Activated CD8-positive, alpha-beta memory T cell treated with anti-CD3 and anti-CD28 coated beads for 48 hours (primary cell): ENCODE measurements at regions not wholly inside any gene's neighbourhood (a gene's known extent, or its start where the extent isn't known, plus 50 kb on each side); places are given as distances from the start of the nearest gene placed in this dataset.

Experiments used
- DNase-seq, 3 experiments: peaks; one replicate each; pipeline ENCODE4 v3.0.0-alpha.2; 2020; ENCODE audit warnings: low read depth in 2 of 3, low spot score in 2 of 3

DNA sequence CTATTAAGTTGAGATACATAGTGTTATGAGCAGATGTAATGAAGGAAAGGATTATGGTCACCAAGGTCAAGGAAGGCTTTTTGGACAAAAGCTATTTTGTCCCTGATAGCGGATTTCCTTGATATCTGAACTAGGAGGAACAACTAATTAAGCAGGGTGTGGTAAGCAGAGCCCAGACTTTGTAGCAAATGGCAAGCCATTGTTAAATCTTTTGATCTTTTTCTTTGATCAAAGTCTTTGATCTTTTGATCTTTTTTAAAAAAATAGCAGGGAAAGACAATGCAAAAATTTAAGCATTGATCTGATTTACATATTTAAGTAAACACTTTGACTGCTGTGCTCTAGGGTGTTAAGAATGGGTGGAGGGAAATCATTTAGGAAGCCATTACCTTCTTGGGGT lies 1242.0 kb downstream of the MAT2B start:
- no peak for DNase-seq

DNA sequence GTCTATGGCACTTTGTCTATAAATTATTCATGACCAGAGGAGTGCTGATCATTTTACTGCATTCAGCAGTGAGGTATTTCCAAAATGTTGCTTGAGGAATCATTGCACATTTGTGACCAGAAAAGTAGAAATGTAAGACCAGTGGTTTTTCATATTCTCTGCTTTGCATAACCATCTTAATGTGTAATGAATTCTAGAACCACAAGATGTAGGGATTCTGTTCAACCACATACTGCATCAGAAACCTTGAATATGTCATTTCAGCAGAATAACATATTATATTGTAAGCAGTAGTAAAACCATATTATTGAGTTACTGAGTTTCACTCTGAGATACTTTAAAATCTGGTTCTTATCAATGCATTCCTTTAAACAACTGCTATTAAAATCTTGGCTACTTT lies 1243.4 kb downstream of the MAT2B start:
- no peak for DNase-seq

DNA sequence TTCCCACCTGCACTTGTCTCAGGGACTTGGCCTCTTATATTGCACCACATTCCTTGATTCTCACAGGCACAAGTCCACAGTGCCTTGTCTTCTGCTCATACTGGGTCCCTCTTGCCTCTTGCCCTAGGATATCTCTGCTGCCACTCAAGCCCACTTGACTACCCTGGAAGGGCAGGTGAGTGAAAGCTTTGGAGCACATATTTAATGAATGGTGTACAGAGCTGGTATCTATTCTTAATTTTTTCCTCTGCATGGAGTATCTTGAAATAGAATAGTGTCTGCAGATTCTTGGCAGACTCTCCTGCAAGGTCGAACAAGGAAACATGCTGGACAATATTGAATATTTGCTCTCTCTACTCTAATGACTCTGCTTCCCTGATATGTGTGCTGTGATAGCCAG lies 1248.0 kb downstream of the MAT2B start:
- no peak for DNase-seq

DNA sequence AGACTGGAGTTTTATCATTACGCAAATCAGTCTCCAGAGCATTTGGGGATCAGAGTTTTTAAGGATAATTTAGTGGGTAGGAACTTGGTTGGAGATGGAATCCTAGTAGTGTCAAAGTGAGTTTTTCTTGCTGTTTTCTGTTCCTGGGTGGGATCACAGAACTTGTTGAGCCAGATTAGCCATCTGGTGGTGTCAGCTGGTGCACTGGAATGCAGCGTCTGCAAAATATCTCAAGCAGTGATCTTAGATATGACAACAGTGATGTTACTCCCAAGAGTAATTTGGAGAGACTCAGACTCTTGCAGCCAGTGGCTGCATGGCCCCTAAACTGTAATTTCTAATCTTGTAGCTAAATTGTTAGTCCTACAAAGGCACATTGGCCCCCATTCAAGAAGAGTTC lies 1257.8 kb downstream of the MAT2B start:
- no peak for DNase-seq

DNA sequence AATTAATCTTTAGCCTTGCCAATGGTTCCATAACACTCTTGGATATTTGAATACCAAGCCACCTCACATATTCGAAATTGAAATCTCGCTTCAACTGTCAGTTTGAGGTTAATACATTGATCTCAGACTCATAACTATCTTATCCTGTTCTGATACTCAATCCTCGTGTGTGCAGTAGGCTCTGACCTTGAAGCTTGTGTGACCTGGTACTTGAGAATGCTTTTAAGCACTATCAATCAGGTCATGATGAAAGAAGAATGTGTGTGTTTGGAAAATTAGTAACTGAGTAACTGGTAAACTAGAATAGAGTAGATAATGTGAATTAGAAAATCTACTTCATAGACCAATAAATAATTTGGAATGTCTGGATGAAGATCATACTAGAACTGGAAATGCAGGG lies 1266.7 kb downstream of the MAT2B start:
- no peak for DNase-seq

DNA sequence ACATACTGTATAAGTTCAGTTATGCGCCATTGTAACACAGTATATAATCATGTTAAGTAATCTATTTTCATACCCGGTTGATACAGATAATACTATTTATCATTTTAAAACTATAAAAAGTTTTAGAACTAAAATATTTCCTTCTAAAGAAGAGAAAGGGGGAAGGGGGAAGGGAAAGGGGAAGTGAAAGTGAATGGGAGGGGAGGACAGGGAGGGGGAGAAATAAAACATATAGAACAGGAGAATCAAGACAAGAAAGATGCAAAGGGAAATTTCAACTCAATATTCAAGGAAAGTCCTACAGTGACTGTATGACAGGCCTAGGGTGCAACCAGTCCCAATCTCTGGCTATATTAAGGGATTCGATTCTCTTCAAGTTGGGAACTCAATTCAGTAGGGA lies 1278.8 kb downstream of the MAT2B start:
- no peak for DNase-seq

DNA sequence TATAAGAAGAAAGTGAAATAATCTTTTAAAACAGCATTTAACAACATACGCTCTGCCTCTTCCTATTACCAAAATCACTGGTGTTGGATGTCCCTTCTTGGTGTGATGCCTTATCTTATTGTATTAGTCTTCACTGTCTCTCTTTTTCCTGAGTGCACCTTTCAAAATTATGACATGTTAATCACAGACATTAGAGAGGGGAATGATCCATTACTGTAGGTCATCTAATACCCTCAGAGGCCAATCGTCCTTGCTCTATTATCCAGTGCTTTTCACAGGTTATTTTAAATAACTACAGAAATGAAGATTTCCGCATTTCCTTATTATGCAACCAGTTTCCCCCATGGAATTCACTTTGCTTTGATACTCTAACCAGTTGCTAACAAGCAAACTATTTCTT lies 1292.7 kb downstream of the MAT2B start:
- no peak for DNase-seq

DNA sequence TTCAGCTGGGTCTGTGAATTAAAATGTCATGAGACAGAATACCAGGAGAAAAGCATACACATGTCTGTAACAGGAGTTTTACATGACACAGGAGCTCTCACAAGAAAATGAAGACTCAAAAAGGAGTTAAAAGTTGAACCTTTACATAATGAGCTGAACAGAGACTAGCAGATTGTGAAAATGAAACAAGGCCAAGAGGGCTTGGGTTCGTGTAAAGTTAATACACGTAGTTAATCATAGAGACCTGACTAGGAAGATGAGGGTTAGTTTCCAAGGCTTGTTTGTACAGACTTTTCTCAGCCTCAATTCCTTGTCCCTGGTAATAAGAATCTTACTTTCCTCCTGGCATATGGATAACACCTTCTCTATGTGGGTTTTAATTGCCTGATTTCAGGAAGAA lies 1294.0 kb downstream of the MAT2B start:
- no peak for DNase-seq

DNA sequence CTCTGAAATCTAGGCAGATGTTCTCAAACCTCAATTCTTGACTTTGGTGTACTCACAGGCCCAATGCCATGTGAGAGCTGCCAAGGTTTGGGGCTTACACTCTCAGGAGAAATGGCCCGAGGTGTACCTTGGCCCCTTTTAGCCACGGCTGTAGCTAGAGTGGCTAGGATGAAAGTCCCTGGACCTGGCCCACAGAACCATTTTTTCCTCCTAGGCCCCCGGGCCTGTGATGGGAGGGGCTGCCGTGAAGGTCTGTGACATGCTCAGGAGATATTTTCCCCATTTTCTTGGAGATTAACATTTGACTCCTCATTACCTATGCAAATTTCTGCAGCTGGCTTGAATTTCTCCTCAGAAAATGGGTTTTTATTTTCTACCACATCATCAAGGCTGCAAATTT lies 1296.5 kb downstream of the MAT2B start:
- DNase-seq: no peak

DNA sequence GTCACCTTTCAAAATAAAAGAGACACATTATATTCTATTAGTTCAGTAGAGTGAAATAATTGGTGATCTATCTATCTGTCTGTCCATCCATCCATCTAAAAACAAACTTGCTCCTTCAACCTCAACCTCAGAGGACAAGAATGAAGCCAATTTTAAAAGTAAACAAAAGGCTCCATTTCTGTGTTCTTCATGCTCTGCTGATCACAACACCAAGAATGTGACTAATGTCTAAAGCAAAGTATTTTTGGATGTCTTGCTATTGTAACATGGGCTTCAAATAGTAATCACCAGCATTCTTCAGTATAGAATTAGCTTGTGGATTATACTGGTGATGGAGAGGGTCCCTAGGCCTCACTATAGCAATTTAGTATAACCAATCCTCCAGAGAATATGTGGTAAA lies 1304.4 kb downstream of the MAT2B start:
- no peak for DNase-seq

DNA sequence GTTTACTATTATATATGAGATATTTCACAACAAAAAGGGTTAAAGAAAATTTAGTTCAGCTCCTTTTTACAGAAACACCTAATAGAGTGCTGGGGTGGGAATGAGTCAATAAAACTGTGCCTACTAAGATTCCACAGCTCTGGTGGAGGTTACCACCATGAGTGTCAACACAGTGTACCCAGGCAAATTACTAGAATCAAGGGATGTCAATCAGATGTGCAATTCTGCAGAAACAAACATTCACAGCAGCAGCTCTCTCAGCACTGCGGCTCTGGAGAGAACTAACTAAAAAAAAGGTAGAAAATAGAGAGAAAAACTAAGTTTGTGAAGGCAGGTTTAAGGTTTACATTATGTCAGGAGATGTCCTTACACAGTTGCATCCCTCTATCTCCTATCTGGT lies 1313.0 kb downstream of the MAT2B start:
- no peak for DNase-seq

DNA sequence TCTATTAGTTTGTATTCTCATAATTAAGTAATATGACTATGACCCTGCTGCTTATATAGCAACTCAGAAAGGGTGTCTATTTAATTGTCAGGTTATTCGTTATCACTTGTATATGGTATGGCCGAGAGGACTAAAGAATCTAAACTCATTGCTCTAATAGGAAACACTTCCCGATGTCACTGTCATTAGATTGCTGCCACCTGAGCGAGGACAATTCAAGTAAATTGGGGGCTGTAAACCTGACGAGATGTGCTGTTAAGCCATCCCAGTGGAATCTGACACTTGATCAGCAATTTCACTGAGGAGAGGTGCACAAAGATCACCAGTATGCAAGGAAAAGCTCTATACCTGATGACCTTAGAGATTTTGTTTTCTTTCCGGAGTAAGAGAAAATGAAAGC lies 1319.3 kb downstream of the MAT2B start:
- DNase-seq: no peak

DNA sequence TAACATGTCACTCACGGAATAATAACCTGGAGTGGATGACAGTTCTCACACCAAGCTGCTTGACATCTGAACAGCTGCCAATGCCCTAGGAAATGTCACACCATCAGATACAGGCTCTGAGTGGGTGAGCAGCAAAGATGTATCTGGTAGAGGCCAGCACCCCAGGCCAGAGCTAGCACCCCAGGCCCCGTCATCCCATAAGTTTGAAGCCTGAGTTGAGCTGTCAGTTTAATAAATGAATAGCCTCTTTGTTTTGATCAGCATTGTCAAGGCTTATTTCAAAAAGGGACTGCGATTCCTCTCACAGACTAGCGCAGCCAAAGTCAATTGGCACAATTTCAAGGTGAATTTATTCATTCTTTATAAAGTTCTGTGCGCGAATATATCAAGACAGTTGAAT lies 1327.1 kb downstream of the MAT2B start:
- DNase-seq: no peak

DNA sequence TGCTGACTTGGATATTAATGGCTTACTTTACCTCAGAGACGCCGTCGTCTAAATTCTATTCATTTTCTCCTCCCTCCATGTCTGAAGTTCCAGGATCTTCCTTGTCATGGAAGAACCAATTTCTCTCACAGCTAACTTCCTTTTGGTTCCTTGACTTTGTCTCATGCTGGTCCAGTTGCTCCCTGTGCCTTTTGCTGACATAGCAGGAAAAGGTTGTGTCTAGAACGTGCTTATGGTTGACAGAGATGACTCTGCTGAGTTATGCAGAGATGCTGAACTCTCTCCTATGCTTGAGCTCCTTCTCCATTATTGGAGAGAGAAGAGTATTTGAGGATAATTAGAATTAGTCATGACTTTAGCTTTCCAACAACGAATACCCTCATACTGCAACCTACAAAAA lies 1338.9 kb downstream of the MAT2B start:
- no peak for DNase-seq

DNA sequence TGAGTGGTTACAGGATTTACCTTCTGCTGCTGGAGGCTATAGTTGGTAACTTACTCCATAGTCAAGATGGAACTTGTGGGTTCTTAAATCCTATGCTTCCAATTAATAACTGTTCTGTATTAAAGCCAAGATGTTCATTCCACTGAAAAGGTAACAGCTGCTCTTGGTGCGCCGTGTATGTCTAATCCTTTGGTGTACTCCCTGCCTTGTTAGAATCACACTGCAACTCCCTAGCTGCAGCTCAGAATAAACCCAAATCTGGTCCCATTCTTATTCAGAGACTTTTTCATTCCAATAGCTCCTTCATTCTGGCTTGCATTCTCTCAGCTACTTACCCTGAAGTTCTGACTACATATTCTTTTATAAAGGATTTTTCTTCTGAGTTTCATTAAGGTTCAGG lies 1355.5 kb downstream of the MAT2B start:
- no peak for DNase-seq

DNA sequence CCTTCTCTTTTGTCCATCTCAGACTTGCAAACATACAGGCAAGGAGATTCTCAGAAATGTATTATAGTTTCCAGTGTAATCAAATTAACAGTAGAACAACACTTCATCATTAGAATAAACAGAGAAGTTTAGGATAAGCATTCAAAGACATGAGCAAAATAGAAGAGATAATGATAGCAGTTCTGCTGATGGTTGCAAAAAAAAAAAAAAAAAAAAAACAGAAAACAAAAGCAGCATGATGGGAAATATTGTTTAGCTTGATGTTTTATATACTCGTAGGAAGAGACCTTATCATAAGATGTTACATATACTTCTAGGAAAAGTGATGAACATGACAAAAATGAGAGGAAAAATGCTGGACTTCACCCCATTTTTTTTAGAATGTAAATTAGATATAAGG lies 1356.2 kb downstream of the MAT2B start:
- no peak for DNase-seq

DNA sequence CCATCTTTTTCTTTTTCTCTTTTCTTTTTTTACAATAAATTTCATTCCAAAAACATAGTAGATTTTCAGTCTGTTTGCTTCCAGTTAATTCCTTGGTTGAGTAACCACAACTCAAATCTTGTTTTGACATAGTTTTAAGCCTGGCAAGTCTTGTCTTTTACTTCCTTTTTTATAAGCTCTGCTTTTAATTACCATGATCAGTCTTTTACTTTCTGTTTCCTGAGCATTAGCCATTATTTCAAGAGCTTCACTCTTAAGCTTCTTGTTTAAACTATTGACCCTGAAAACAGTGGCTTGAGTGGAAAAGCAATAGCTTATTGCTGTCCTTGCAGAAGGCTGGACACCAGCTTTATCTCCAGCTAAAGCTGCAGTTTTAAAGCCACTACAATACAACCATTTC lies 1363.3 kb downstream of the MAT2B start:
- no peak for DNase-seq

DNA sequence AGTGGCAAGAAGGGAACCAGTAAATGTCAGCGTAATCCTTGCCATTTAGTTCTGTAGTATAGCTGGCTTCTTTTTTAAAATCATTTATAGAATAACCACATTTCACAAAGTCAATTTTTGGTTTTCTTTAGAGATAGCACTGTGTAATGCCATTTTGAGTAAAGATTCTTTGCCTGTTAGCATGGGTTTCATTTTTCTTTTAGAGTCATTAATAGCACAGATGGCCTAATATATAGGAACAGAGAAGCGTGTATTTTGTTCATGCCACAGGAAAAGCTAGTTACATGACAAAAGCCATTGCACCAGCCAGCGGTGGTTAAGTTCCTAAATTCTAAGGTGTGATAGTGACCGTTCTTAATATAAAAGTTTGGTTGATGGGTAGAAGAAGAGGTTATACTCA lies 1363.9 kb downstream of the MAT2B start:
- DNase-seq: no peak

DNA sequence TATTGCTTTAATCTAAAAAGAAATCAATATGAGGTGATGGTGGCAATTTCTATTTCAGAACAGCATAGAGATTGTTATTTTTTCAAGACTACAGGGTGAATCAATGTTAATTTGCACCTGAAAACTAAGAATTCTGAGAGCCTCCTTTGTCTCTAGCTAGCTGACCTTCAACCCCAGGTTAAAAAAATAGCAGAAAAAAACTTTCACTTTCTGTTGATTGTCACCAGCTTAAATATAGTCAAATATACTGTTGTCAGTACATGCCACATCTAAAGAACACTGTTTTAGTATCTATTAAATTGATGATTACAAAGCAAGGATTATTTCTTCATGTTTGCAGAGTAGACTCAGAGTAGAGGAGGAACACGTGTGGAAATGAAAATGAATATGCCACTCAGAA lies 1371.4 kb downstream of the MAT2B start:
- DNase-seq: no peak

DNA sequence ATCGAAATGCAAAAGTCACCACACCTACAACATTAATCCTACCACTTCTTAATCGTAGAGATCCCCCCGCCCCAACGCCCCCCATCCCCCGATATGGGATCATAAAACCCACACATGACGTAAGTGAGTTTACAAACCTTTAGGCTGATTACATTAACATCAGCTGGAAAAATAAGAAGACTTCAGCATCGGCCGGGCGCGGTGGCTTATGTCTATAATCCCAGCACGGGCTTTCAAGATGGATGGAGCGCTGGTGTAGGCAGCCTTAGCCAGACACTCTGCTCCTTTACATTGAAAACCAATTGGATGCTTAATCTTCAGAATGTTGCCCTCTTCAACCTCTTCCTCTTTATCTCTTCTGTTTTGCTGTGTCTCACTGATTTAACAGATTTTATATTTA lies 1376.0 kb downstream of the MAT2B start:
- no peak for DNase-seq

DNA sequence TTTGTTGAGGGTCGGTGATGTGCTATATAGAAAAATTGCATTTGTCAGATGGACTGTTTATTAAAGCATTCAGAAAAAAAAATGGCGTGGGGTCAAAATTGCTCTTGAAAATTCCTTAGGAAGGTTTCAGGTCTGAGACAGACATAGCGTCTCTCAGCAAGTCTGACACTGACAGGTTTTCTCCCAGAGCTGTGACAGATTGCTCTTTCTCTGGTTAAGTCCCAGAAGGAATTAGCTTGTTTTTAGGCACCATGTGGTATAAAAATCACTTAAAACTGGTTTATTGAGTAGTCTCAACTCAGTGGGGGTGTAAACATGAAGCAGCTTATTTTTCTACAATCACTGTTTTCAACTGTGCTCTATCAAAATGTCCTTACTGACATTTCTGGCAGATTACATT lies 1379.8 kb downstream of the MAT2B start:
- no peak for DNase-seq

DNA sequence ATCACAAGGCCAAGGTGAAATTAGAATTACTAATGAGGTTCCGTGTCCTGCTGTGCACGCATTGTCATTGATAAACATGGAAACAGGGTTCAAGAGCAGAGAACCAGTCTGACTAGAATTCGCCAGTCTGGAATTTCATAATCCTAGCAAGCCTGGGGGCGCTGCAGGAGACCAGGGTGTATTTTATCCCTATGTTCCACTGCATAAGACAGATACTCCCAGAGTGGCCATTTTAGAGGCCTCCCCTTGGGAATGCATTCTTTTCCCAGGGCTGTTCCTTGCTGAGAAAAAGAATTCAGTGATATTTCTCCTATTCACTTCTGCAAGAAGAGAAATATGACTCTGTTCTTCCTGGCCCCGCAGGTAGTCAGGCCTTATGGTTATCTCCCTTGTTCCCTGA lies 1387.7 kb downstream of the MAT2B start:
- DNase-seq: no peak

DNA sequence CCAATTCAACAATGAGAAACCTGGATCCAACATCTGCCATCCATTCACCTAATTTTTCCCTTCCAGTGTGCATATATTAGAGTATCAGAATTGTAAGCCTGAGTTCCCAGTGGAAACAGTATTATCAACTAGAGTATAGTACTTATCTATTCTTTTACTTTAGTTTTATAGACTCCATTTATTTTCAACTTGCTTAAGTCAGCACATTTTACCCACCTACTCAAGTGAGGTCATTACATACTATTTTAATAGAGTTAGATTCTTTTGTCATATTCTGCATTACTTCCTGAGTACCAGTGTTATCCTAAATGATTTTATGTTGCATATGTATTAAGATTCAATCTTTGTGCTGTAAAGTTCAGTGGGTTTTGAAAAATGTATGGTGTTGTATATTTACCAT lies 1393.3 kb downstream of the MAT2B start:
- no peak for DNase-seq

DNA sequence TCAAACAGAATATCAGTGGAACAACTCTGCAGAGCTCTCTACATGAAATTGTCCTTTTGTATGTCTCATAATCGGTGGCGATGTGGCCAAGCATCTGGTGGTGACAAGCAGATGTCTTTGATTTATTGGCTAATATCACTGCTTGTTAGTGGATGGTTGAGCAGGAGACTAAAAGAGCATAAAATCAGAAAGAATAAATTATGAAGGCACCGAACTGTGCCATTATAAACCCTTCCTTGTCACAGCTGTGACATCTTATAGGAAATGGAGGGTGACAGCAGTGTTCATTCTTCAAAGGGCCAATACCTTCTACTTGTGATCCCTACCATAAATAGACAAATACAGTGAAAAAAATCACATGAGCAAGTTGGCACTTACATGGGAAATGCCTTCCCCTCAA lies 1404.3 kb downstream of the MAT2B start:
- no peak for DNase-seq
